ENCODE measurements at regions not wholly inside any gene's neighbourhood (a gene's known extent, or its start where the extent isn't known, plus 50 kb on each side); places are given as distances from the start of the nearest gene placed in this dataset.

DNA sequence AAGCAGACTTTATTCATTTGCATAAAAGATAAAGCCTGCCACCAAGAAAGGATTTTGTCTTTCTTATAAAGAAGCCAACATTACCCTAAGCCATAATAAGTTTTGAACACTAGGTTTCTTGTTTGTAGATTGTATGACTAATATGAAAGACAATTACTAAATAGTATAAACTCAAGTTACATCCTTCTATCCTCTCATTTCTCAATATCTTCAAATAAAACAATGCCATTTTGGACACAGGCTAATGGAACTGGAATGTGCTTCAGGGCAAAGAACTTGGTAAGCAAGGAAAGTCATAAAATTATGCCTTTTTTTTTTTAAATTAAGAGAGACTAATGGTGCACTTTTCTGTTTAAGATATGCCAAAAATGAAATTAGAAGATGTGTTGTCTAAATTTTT, 137.7 kb downstream of the DKK1 start:
- no peaks in the 10 kb centered on the region for H3K27me3 ChIP-seq
- H3K27ac ChIP-seq, result no peak overlapping the region
- no peaks in the 10 kb centered on the region for H3K9me3 ChIP-seq
- intact Hi-C loops (cut with DNase I; ENCODE audit: low total_unique reads) (no loop called here), in situ Hi-C loops (cut with MboI; ENCODE audit: low sequenced_read_pairs in 4 of 4) (no loop called here)
- no peak overlapping the region for H3K4me3 ChIP-seq
- no peaks in the 10 kb centered on the region for H3K36me3 ChIP-seq
- H3K4me1 ChIP-seq, result no peaks in the 10 kb centered on the region
- DNase-seq (no peak), ATAC-seq (no peak)
- TF ChIP-seq, protein P1, sequence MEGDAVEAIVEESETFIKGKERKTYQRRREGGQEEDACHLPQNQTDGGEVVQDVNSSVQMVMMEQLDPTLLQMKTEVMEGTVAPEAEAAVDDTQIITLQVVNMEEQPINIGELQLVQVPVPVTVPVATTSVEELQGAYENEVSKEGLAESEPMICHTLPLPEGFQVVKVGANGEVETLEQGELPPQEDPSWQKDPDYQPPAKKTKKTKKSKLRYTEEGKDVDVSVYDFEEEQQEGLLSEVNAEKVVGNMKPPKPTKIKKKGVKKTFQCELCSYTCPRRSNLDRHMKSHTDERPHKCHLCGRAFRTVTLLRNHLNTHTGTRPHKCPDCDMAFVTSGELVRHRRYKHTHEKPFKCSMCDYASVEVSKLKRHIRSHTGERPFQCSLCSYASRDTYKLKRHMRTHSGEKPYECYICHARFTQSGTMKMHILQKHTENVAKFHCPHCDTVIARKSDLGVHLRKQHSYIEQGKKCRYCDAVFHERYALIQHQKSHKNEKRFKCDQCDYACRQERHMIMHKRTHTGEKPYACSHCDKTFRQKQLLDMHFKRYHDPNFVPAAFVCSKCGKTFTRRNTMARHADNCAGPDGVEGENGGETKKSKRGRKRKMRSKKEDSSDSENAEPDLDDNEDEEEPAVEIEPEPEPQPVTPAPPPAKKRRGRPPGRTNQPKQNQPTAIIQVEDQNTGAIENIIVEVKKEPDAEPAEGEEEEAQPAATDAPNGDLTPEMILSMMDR (IDR thresholded peaks at IDR 0.05 in 4 of 5, conservative IDR thresholded peaks at IDR 0.05 in 1 of 5), result no peak
- no peak for TF ChIP-seq POLR2A (IDR thresholded peaks at IDR 0.05)

DNA sequence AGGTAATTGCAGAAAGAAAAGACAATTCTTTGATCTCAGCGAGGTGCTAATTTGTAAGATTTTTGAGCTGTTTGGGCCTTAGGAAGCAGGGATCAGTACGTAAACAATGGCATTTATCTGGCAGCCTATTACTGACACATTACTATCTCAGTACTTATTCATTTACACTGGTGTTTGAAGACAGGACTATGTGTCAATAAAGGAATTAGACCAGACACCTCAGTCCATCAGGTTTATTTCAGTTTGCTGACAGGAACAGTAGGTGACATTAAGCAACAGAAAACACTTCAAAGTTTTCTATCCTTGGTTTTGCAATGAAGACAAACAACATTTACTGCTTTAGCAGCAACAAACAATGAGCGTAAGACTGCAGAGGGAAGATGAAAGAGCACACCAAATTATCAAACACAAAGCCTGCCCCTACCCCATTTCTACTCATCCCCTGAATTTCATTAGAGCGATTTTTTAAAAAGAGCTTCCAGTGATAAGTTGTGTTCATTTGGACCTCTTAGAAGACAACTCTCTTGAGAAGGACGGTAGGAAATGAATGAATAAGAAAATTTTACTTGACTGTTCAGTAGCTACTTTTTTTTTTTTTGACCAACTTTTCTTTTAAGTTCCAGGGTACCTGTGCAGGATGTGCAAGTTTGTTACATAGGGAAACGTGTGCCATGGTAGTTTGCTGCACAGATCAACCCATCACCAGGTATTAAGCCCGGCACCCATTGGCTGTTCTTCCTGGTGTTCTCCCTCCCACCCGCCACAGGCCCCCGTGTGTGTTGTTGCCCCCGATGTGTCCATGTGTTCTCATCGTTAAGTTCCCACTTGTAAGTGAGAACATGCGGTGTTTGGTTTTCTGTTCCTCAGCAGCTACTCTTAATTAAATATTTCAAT, 138.8 kb downstream of the DKK1 start:
- DNase-seq (no peak), ATAC-seq (no peak)
- no peaks in the 10 kb centered on the region for H3K36me3 ChIP-seq
- intact Hi-C loops (cut with DNase I; ENCODE audit: low total_unique reads) (no loop called here), in situ Hi-C loops (cut with MboI; ENCODE audit: low sequenced_read_pairs in 4 of 4) (no loop called here)
- no peaks in the 10 kb centered on the region for H3K9me3 ChIP-seq
- TF ChIP-seq POLR2A (IDR thresholded peaks at IDR 0.05), result no peak
- TF ChIP-seq, protein P1 (IDR thresholded peaks at IDR 0.05 in 4 of 5, conservative IDR thresholded peaks at IDR 0.05 in 1 of 5), result no peak
- H3K27ac ChIP-seq, result no peak overlapping the region
- no peaks in the 10 kb centered on the region for H3K4me1 ChIP-seq
- no peaks in the 10 kb centered on the region for H3K27me3 ChIP-seq
- no peak overlapping the region for H3K4me3 ChIP-seq

DNA sequence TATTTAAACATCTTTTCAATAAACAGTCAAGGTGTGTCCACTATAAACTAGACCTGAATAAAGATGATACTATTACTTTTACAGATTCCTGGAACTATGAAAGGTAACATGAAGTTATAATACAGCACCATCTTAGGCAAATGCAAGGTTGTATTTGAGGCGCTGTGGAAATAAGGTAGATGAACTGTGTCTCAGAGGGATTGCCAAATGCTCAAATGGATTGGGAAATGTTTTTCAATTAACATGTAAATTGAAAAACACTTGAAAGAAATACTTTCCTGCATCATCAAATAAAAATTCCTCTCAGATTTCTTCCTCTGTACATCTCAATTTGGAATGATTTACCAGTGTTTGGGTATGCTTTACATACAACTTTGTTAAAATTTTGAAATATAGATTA, 139.4 kb downstream of the DKK1 start:
- intact Hi-C loops (cut with DNase I; ENCODE audit: low total_unique reads), result no loop called here
- no peak overlapping the region for H3K4me3 ChIP-seq
- H3K36me3 ChIP-seq, result no peaks in the 10 kb centered on the region
- in situ Hi-C loops (cut with MboI; ENCODE audit: low sequenced_read_pairs in 4 of 4), result no loop called here
- no peaks in the 10 kb centered on the region for H3K4me1 ChIP-seq
- no peak overlapping the region for H3K27ac ChIP-seq
- H3K27me3 ChIP-seq, result no peaks in the 10 kb centered on the region
- ATAC-seq, result no peak
- no peak for DNase-seq
- H3K9me3 ChIP-seq, result no peaks in the 10 kb centered on the region
- TF ChIP-seq POLR2A (IDR thresholded peaks at IDR 0.05), result no peak
- TF ChIP-seq, protein P1 (IDR thresholded peaks at IDR 0.05 in 4 of 5, conservative IDR thresholded peaks at IDR 0.05 in 1 of 5), result no peak

DNA sequence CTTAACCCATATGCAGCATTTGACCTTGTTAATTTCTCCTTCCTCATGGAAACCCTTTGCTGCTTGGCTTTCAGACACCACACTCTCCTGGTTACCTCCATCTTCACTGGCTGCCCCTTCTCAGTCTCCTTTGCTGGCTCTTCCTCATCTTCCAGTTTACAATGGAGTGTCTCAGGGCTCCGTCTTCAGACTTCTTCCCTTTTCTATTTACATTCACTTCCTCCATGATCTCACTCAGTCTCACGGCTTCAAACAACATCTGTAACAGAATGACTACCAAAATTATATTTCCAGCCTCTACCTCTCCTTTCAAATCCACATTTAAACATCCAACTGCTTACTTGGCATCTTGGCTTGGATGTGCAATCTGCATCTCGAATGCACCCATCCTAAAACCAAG, 140.4 kb downstream of the DKK1 start:
- no peak overlapping the region for H3K27ac ChIP-seq
- DNase-seq (no peak), ATAC-seq (no peak)
- no peak overlapping the region for H3K4me3 ChIP-seq
- in situ Hi-C loops (cut with MboI; ENCODE audit: low sequenced_read_pairs in 4 of 4), result no loop called here
- intact Hi-C loops (cut with DNase I; ENCODE audit: low total_unique reads), result no loop called here
- no peaks in the 10 kb centered on the region for H3K27me3 ChIP-seq
- no peaks in the 10 kb centered on the region for H3K36me3 ChIP-seq
- no peaks in the 10 kb centered on the region for H3K9me3 ChIP-seq
- TF ChIP-seq, protein P1 (IDR thresholded peaks at IDR 0.05 in 4 of 5, conservative IDR thresholded peaks at IDR 0.05 in 1 of 5), result no peak
- no peak for TF ChIP-seq POLR2A (IDR thresholded peaks at IDR 0.05)
- H3K4me1 ChIP-seq, result no peaks in the 10 kb centered on the region
